Gastroesophageal sphincter (tissue), 3 donors: ENCODE measurements at regions not wholly inside any gene's neighbourhood (a gene's known extent, or its start where the extent isn't known, plus 50 kb on each side); places are given as distances from the start of the nearest gene placed in this dataset.

Experiments used
- POLR2A ChIP-seq, 2 donors: fragments of 450-650 bp; IDR thresholded peaks; one replicate each; pipeline ENCODE4 v1.6.1; 2017; ENCODE audit warnings: antibody characterized with exemption in 2 of 2, mild to moderate bottlenecking in 2 of 2, moderate library complexity in 1 of 2
- TF ChIP-seq, protein P1 (sequence below), 4 experiments: fragments of 200-600 bp in 2 of 4; fragments of 450-650 bp in 2 of 4; sonication (generic) in 1 of 4; IDR thresholded peaks; one replicate each; pipeline ENCODE4 v1.5.1; 2017 to 2019; ENCODE audit warnings: antibody characterized with exemption in 4 of 4, mild to moderate bottlenecking in 2 of 4, moderate library complexity in 2 of 4

DNA sequence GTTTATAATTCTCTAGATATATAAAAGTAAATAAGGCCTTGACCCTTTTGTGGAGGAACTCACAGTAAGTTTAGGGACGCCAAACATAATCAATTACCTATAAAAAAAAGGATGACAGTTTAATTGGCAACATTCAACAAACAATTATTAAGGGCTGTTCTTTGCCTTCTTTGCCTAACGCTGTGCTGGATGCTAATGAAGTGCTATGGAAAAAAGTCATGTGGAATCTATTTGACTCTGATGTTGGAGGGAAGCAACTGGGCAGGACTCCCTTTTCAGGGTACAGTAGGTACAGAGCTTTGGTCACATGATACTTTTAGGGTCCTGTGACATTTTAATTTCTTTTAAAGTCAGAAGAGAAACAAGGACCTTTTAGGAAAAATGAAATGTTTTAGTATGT lies 91.1 kb downstream of the PCDH7 start:
- TF ChIP-seq, protein P1, sequence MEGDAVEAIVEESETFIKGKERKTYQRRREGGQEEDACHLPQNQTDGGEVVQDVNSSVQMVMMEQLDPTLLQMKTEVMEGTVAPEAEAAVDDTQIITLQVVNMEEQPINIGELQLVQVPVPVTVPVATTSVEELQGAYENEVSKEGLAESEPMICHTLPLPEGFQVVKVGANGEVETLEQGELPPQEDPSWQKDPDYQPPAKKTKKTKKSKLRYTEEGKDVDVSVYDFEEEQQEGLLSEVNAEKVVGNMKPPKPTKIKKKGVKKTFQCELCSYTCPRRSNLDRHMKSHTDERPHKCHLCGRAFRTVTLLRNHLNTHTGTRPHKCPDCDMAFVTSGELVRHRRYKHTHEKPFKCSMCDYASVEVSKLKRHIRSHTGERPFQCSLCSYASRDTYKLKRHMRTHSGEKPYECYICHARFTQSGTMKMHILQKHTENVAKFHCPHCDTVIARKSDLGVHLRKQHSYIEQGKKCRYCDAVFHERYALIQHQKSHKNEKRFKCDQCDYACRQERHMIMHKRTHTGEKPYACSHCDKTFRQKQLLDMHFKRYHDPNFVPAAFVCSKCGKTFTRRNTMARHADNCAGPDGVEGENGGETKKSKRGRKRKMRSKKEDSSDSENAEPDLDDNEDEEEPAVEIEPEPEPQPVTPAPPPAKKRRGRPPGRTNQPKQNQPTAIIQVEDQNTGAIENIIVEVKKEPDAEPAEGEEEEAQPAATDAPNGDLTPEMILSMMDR (IDR thresholded peaks at IDR 0.05): no peak
- TF ChIP-seq POLR2A (IDR thresholded peaks at IDR 0.05): no peak
